GM21737 (cell line): ENCODE measurements at regions not wholly inside any gene's neighbourhood (a gene's known extent, or its start where the extent isn't known, plus 50 kb on each side); places are given as distances from the start of the nearest gene placed in this dataset.

ENCODE experiments used
- ATAC-seq: cut with Tn5 transposase; IDR thresholded peaks from one replicate; pipeline ENCODE4 v1.9.1; 2021; ENCODE audit warnings: mild to moderate bottlenecking, moderate library complexity; ENCODE audit not compliant: unreplicated experiment

DNA sequence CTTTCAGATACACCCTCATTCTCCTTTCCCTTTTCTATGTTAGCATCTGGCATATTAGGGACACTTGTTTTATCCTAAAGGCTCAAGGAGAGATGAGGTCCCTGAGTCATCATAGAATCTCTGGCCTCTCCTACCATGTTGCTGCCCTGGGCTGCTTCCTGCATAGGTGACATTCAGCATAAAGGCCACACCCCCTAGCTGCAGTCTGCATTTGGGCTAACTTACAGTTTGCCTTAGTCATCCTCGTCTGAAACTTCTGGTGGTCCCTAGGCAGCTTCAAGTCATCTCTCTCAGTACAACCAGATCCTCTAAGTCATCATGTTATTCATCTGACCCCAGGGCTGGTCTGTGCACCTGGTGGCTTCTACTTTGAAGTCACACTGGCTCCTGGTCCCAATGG lies 982.7 kb upstream of the NR2F2 start:
- no peak for ATAC-seq

DNA sequence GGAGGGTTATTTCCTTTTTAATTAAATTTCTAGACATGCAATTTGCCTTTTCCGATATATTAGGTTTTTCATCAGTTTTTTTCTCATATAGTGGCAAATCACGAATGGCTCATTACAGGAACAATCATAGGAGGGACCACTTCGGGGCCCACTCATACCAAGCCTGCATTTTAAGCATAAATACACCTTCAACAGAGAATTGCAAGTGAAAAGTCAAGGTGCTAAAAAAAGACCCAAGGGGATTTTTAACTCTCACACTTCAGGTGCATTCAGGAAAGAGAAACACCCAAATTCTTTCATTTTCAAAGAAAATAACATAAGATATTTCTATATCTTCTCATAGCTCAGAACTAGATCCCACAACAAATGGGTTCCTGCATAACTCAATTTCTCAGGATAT lies 979.6 kb upstream of the NR2F2 start:
- no peak for ATAC-seq

DNA sequence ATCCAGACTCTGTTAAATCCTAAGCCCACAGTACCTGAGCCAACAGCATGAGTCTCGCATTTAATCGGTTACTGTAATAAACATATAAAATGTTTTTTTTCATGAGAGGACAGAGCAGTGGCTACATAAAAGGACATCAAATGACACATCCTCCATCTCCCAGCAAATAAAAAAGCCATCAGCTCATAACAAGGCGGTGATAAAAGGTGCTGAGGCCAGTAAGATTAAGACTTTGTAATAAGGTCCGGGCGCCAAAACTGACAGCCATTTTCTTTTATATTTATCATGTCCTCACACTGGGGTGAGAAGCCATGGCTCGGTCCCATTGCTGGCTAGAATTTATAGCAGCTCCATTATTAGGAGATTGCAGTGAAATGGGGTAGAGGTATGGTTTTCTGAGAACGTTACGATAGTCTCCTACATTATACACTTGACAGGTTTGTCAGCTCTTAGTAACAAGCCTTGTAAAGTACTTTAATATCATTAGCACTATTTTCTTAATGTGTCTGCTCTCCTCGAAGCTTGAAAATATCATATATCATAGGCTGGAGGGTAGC lies 977.8 kb upstream of the NR2F2 start:
- ATAC-seq = no peak

GRCh38 chr15:95353512-95353911 lies 977.0 kb upstream of the NR2F2 start:
- no peak for ATAC-seq

DNA sequence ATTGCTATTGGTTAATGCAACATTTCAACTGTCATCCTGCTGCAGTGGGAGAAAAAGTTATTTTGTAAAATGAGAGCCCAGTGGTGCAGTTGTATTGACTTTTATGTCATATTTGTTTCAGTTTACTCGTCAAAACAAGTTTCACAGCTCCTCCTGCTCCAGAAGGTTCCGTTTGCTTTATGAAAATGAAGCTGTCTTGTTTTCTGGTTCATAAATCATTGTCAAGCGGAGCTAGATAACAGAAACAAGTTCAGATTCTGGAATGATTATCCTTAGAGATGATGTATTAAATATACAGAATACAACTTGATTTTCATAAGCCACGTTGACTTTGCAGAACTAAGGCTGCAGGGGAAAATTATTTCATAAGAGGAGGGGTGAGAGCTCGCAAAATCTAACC lies 970.5 kb upstream of the NR2F2 start:
- ATAC-seq = no peak

DNA sequence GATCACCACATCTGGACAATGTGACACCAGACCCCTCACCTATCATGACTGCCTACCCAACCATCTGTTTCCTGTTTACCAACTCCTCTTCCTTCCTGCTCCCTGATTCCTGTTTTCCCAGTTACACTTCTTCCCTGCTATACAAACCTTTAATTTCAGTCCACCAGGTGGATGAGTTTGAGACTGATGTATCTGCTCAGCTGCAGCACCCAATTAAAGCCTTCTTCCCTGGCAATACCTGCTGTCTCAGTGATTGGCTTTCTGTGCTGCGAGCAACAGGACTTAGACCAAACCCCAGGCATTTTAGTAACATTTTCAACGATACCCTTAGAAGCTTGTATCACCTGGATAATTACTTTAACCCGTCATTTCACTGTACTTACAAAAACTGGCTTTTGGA lies 968.2 kb upstream of the NR2F2 start:
- ATAC-seq = no peak

- ATAC-seq = no peak
Measured at GRCh38 chr15:95363646-95364045, 966.9 kb upstream of the NR2F2 start.

- no peak for ATAC-seq
Measured at GRCh38 chr15:95365511-95366107, 964.9 kb upstream of the NR2F2 start.

DNA sequence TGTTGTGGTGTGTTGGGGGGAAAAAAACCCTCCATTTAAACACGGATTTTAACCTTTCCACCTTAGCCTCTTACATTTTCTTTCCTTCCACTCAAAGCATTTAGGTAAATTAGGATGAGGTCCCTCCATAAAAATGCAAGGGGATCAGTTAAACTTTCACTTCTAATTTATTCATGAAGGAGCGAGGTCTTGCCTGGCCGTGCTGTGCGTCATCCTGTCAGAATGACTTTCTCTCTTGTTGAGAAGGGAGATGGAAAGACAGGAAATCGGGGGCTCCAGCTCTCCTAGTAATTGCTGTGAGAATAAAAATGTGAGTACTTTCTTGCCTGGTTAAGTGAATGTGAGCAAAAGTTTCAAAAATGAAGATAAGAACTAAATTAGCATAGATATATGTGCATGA lies 962.3 kb upstream of the NR2F2 start:
- no peak for ATAC-seq

GRCh38 chr15:95368755-95369601 lies 961.5 kb upstream of the NR2F2 start:
- no peak for ATAC-seq

- no peak for ATAC-seq
Measured at GRCh38 chr15:95370291-95370690, 960.2 kb upstream of the NR2F2 start.

- ATAC-seq = no peak
Measured at GRCh38 chr15:95371664-95372063, 958.8 kb upstream of the NR2F2 start.

DNA sequence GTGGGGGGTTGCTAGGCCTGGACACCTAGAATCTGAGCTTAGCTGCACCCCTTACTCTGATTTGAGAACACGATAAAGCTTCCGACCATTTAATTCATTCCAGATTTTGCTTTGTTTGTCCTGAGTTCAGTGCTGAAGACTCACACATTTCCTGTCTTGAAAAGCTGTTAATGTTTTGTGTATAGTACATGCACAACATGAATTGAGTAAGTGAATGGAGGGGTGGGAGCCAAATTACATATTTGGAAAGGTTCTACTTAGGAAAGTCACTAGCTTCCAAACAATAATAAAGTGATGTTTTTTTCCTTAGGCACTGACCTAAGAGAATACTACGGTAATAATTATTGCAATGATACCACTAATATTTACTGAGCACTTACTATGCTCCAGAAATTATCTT lies 955.2 kb upstream of the NR2F2 start:
- ATAC-seq = no peak

DNA sequence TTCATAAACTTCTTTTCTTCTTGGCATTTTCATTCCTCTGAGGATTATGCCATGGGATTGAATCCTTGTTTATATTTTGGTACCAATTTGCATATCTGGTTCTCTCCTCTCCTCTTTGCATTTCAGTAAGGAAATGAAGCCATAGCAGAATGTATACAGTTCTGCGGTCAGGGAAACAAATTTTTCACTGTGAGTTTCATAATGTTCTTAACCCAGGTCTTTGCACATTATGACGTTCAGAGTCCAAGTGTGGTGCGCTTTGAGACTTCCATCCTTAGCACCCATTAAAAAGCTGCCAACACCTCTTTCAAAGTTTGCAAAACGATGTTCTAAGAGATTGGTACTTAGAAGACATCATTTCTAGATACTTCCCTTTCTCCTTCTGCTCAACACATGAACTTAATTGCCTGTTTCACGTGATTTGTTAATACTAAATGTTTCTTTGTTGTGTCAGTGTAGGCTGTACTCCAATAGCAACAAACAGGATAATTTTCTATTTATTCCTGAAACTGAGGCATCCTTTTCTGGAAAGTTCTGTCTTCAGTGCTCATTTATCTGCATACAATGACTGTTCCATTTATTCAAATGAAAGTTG lies 953.1 kb upstream of the NR2F2 start:
- no peak for ATAC-seq

- ATAC-seq = no peak
Measured at GRCh38 chr15:95394186-95395067, 936.1 kb upstream of the NR2F2 start.

- no peak for ATAC-seq
Measured at GRCh38 chr15:95400428-95400827, 930.1 kb upstream of the NR2F2 start.

DNA sequence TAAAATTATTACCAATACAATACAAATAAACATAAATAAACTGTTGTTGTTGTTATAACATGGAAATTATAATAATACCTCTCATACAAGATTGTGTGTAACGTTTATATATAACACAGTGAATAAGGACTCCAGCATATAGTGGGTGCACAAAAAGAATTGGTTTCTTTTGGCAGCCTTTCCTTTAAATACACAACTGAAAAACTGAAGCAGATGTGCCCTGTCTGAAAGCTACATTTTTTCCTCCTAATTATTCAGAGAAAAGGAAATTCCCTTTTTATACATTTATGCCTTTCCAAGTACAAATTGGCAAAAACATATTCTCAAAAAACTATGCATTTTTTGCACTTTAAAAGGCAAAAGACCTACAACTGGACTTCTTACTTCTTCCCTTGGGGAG lies 928.9 kb upstream of the NR2F2 start:
- ATAC-seq = no peak

GRCh38 chr15:95405447-95405846 lies 925.1 kb upstream of the NR2F2 start:
- ATAC-seq = no peak

DNA sequence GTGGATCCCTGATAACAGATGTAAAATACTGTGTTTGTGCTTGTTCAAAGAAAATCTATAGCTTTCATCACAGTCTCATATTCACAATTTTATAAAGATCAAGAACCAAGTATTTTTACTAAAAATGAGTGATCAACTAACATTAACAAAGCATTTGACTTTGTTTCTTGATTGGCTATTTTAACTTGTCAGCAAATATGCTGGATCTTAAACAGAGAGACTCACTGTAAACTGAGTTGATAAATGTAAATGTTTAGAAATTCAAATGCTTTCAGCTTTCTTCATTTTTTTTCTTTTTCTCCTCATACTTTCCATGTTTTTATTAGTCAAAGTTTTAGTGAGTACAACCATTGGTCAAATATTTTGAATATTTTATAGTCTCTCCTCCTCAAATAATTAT lies 923.0 kb upstream of the NR2F2 start:
- ATAC-seq = no peak

DNA sequence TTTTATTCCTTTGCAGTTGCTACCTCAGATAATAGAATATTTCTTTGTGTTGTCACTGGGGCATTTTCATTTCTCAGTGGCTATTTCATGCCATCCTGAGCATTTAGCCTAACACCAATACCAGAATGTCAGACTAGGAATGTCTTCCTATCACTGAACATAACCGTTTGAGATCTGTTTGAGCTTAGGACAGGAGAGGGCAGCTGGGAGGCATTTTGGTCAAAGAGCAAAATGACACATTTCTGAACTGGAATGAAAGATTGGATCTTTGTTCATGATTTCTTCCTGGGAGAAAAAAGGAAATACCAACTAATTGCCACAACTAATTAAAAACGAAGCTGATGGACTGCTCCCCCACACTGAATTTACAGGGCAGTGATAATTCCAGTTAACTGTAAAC lies 921.3 kb upstream of the NR2F2 start:
- no peak for ATAC-seq
